CD14-positive monocyte (primary cell): ENCODE measurements at regions not wholly inside any gene's neighbourhood (a gene's known extent, or its start where the extent isn't known, plus 50 kb on each side); places are given as distances from the start of the nearest gene placed in this dataset.

Experiments used
- DNase-seq, 3 donors: peaks; one replicate each; pipeline ENCODE4 v3.0.0-alpha.2; 2011 to 2022
- H2AFZ ChIP-seq: 2 replicates; pipeline ENCODE4 v1.6.0; 2012; ENCODE audit warnings: mild to moderate bottlenecking, low read depth, low read length, inconsistent platforms; ENCODE audit not compliant: insufficient read depth, poor library complexity, severe bottlenecking
- H3K27ac ChIP-seq, 2 donors: 1 replicate in 1 of 2; 2 replicates in 1 of 2; pipeline ENCODE4 v1.5.1; 2012 to 2013; ENCODE audit warnings: low read length in 2 of 2, control low read depth in 1 of 2, inconsistent platforms in 1 of 2, low read depth in 1 of 2, mild to moderate bottlenecking in 1 of 2
- H3K27me3 ChIP-seq, 2 donors: one replicate each; pipeline versions ENCODE4 v1.6.0 to v1.6.1; 2011 to 2013; ENCODE audit warnings: low read length in 2 of 2; ENCODE audit not compliant: control insufficient read depth in 2 of 2, insufficient read depth in 2 of 2
- H3K36me3 ChIP-seq, 2 donors: replicated peaks in 1 of 2; 1 replicate in 1 of 2; 2 replicates in 1 of 2; pipeline versions ENCODE4 v1.5.1 to v1.6.1; 2012 to 2013; ENCODE audit warnings: low read length in 2 of 2, control low read depth in 1 of 2, inconsistent platforms in 1 of 2, mild to moderate bottlenecking in 1 of 2; ENCODE audit not compliant: insufficient read depth in 2 of 2, control insufficient read depth in 1 of 2
- H3K4me1 ChIP-seq, 2 donors: 1 replicate in 1 of 2; 2 replicates in 1 of 2; pipeline versions ENCODE4 v1.5.1 to v1.6.1; 2012 to 2013; ENCODE audit warnings: low read length in 2 of 2, control low read depth in 1 of 2, inconsistent platforms in 1 of 2, mild to moderate bottlenecking in 1 of 2, moderate library complexity in 1 of 2; ENCODE audit not compliant: insufficient read depth in 2 of 2, control insufficient read depth in 1 of 2
- H3K4me2 ChIP-seq: replicated peaks from 2 replicates; pipeline ENCODE3; 2012; ENCODE audit warnings: low read length, moderate library complexity, mild to moderate bottlenecking; ENCODE audit not compliant: poor library complexity, severe bottlenecking; ENCODE audit errors: extremely low read depth
- H3K4me3 ChIP-seq, 3 experiments: fragments of 200-600 bp in 1 of 3; sonication (generic) in 1 of 3; replicated peaks in 1 of 3; 1 replicate in 2 of 3; 2 replicates in 1 of 3; pipeline ENCODE4 v1.5.1; 2011 to 2013; ENCODE audit warnings: low read length in 3 of 3, mild to moderate bottlenecking in 3 of 3, control low read depth in 2 of 3, low read depth in 2 of 3, inconsistent platforms in 1 of 3, moderate library complexity in 1 of 3
- H3K79me2 ChIP-seq: 2 replicates; pipeline ENCODE4 v1.6.0; 2012; ENCODE audit warnings: mild to moderate bottlenecking, control low read depth, inconsistent platforms, low read length, moderate library complexity; ENCODE audit not compliant: insufficient read depth
- H3K9ac ChIP-seq: 2 replicates; pipeline ENCODE4 v1.6.0; 2017; ENCODE audit warnings: low read length, mild to moderate bottlenecking; ENCODE audit not compliant: insufficient read depth, poor library complexity, severe bottlenecking
- H3K9me3 ChIP-seq, 2 donors: replicated peaks in 1 of 2; 1 replicate in 1 of 2; 2 replicates in 1 of 2; pipeline versions ENCODE4 v1.5.1 to v1.6.1; 2012 to 2013; ENCODE audit warnings: low read length in 2 of 2, control low read depth in 1 of 2; ENCODE audit not compliant: control insufficient read depth in 1 of 2, insufficient read depth in 1 of 2
- H4K20me1 ChIP-seq: 2 replicates; pipeline ENCODE4 v1.6.0; 2012; ENCODE audit warnings: mild to moderate bottlenecking, low read length, control low read depth, moderate library complexity; ENCODE audit not compliant: insufficient read depth
- H3K27ac Mint-ChIP-seq, 7 donors: one replicate each; pipeline ENCODE4 v1.8.0; 2020; ENCODE audit warnings: mild to moderate bottlenecking in 7 of 7, mixed read lengths in 7 of 7, moderate library complexity in 6 of 7, inconsistent platforms in 2 of 7
- H3K27me3 Mint-ChIP-seq, 3 donors: one replicate each; pipeline ENCODE4 v1.8.0; 2021 to 2022; ENCODE audit warnings: low read depth in 3 of 3, mild to moderate bottlenecking in 3 of 3, mixed read lengths in 3 of 3, moderate library complexity in 3 of 3, inconsistent platforms in 1 of 3
- H3K36me3 Mint-ChIP-seq, 2 donors: one replicate each; pipeline ENCODE4 v1.8.0; 2020; ENCODE audit warnings: mixed read lengths in 2 of 2, inconsistent platforms in 1 of 2, mild to moderate bottlenecking in 1 of 2
- H3K4me1 Mint-ChIP-seq: one replicate; pipeline ENCODE4 v1.8.0; 2020; ENCODE audit warnings: mild to moderate bottlenecking, mixed read lengths
- H3K4me3 Mint-ChIP-seq, 2 donors: one replicate each; pipeline ENCODE4 v1.8.0; 2020; ENCODE audit warnings: mild to moderate bottlenecking in 2 of 2, mixed read lengths in 2 of 2, moderate library complexity in 1 of 2
- H3K9me3 Mint-ChIP-seq, 7 donors: one replicate each; pipeline ENCODE4 v1.8.0; 2020 to 2022; ENCODE audit warnings: mixed read lengths in 7 of 7, mild to moderate bottlenecking in 6 of 7, moderate library complexity in 6 of 7, inconsistent platforms in 2 of 7
- WGBS: methylation state at CpG from one replicate; pipeline ENCODE4 v1.1.5; 2013; ENCODE audit warnings: missing lambda C conversion rate; ENCODE audit not compliant: insufficient coverage; 5-methylcytosine and 5-hydroxymethylcytosine counted together
- intact Hi-C, 2 donors: fragments of 100-400 bp; cut with micrococcal nuclease; formaldehyde crosslinking; loops; one replicate each; pipeline versions ENCODE4 v1.15.0 to v1.15.1; 2023
- TF ChIP-seq, protein P1 (sequence below): fragments of 200-600 bp; IDR thresholded peaks from one replicate; pipeline ENCODE4 v1.8.0; 2022; ENCODE audit warnings: antibody characterized with exemption, mild to moderate bottlenecking

DNA sequence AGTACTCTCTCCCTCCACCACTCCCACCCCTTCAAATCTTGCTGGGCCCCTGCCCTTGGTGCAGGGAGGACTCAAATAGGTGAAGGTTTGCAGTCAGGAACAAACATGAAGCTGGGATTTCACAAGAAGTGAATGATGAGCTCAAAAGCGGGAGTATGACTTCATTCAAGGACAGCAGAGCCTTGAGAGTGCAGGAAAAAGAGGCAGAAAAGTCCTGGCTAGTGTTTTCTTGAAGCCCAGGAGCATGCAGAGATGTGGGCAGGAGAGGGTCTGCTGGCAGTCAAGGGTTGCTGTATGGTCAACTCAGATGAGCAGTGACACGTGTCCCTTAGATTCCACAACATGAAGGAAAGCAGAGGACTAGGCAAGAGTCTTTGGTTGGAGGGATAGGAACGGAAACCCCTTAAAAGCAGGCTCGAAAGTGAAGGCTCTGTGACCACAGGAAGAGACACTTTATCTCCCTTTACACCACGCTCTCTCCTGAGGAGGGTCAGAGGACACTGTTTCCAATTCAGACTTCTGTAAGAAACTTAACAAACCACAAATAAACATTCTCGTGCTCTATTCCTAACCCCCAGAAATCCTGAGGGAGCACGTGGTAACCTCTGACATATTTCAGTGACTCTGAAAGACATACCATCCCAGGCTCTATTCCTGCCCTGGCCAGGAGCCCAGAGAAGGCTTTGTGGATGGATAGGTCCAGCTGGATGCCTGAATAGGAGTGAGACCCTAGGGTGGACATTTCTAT lies 168.0 kb upstream of the NDN start:
- no peaks in the 10 kb centered on the region for H3K9me3 ChIP-seq
- Mint-ChIP-seq H3K9me3 (peaks cover 0 to 4% (median 0%) of the 10 kb centered on the region in 7 donors), H3K36me3 (no peaks in the 10 kb centered on the region), H3K4me3 (no peak overlapping the region), H3K27ac (peak overlapping the region in 1 of 7 donors; percentile 70), H3K4me1 (no peaks in the 10 kb centered on the region), H3K27me3 (peaks cover 0 to 4% (median 3%) of the 10 kb centered on the region in 3 donors)
- no peaks in the 10 kb centered on the region for H3K4me1 ChIP-seq
- intact Hi-C loops = no loop called here
- TF ChIP-seq, protein P1, sequence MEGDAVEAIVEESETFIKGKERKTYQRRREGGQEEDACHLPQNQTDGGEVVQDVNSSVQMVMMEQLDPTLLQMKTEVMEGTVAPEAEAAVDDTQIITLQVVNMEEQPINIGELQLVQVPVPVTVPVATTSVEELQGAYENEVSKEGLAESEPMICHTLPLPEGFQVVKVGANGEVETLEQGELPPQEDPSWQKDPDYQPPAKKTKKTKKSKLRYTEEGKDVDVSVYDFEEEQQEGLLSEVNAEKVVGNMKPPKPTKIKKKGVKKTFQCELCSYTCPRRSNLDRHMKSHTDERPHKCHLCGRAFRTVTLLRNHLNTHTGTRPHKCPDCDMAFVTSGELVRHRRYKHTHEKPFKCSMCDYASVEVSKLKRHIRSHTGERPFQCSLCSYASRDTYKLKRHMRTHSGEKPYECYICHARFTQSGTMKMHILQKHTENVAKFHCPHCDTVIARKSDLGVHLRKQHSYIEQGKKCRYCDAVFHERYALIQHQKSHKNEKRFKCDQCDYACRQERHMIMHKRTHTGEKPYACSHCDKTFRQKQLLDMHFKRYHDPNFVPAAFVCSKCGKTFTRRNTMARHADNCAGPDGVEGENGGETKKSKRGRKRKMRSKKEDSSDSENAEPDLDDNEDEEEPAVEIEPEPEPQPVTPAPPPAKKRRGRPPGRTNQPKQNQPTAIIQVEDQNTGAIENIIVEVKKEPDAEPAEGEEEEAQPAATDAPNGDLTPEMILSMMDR = no peak
- no peak overlapping the region for H2AFZ ChIP-seq
- no peaks in the 10 kb centered on the region for H3K27me3 ChIP-seq
- no peak overlapping the region for H3K27ac ChIP-seq
- no peak overlapping the region for H3K4me3 ChIP-seq
- H3K79me2 ChIP-seq = no peaks in the 10 kb centered on the region
- no peak for DNase-seq
- 50% methylated on average over 1 of the region's 7 CpGs for WGBS
- no peak overlapping the region for H3K9ac ChIP-seq
- no peak overlapping the region for H3K4me2 ChIP-seq
- H3K36me3 ChIP-seq = no peaks in the 10 kb centered on the region
- H4K20me1 ChIP-seq = no peaks in the 10 kb centered on the region

DNA sequence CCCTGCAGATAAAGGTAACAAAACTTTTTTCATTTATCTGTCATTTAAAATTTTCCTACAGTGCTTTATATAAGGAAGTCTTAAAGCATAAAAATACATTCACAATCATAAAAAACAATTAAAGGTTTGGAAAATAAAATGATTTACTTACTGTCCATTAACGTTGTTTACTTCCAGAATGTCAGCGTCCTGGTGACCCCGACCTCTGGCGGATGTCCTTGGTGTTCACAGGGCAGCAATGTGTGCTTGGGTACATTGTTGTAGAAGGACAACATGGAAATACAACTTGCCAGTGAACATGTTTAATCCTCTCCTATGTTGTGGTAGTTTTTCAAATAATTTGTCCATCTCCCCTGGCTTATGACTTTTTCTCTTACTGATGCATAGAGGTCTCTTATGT lies 168.8 kb upstream of the NDN start:
- Histone ChIP-seq H4K20me1 (no peaks in the 10 kb centered on the region), H2AFZ (no peak overlapping the region), H3K27ac (no peak overlapping the region), H3K36me3 (no peaks in the 10 kb centered on the region), H3K27me3 (no peaks in the 10 kb centered on the region), H3K4me2 (no peak overlapping the region), H3K4me1 (no peaks in the 10 kb centered on the region), H3K9ac (no peak overlapping the region), H3K79me2 (no peaks in the 10 kb centered on the region), H3K9me3 (no peaks in the 10 kb centered on the region), H3K4me3 (no peak overlapping the region)
- TF ChIP-seq, protein P1 = no peak
- DNase-seq = no peak
- peaks cover 0 to 4% (median 4%) of the 10 kb centered on the region in 3 donors for H3K27me3 Mint-ChIP-seq
- H3K4me3 Mint-ChIP-seq = no peak overlapping the region
- H3K4me1 Mint-ChIP-seq = no peaks in the 10 kb centered on the region
- no CpG with 5 or more reads among the region's 4 CpGs for WGBS
- peaks cover 0 to 2% (median 0%) of the 10 kb centered on the region in 7 donors for H3K9me3 Mint-ChIP-seq
- intact Hi-C loops = no loop called here
- no peaks in the 10 kb centered on the region for H3K36me3 Mint-ChIP-seq
- H3K27ac Mint-ChIP-seq = no peak overlapping the region
